Peyer's patch (tissue), 4 donors: ENCODE measurements at regions not wholly inside any gene's neighbourhood (a gene's known extent, or its start where the extent isn't known, plus 50 kb on each side); places are given as distances from the start of the nearest gene placed in this dataset.

ENCODE experiments used
- DNase-seq, 3 donors: peaks; one replicate each; pipeline ENCODE4 v3.0.0-alpha.2; 2017 to 2019
- H3K27ac ChIP-seq, 4 donors: fragments of 200-600 bp; sonication (generic); one replicate each; pipeline ENCODE4 v1.5.1; 2016 to 2019
- H3K27me3 ChIP-seq, 2 donors: fragments of 200-600 bp; sonication (generic); one replicate each; pipeline ENCODE4 v1.5.1; 2019
- H3K36me3 ChIP-seq, 3 donors: fragments of 200-600 bp; sonication (generic); one replicate each; pipeline ENCODE4 v1.5.1; 2016 to 2019
- H3K4me1 ChIP-seq, 4 donors: fragments of 200-600 bp; sonication (generic); one replicate each; pipeline ENCODE4 v1.5.1; 2016 to 2019
- H3K4me3 ChIP-seq, 4 donors: fragments of 200-600 bp; sonication (generic); 1 replicate in 3 of 4; 2 replicates in 1 of 4; pipeline ENCODE4 v1.5.1; 2016 to 2019; ENCODE audit warnings: mild to moderate bottlenecking in 1 of 4
- H3K9me3 ChIP-seq, 4 donors: fragments of 200-600 bp; sonication (generic); one replicate each; pipeline ENCODE4 v1.5.1; 2016 to 2019; ENCODE audit warnings: mild to moderate bottlenecking in 1 of 4
- POLR2A ChIP-seq, 2 donors: fragments of 450-650 bp; IDR thresholded peaks; one replicate each; pipeline ENCODE4 v1.5.1; 2017; ENCODE audit warnings: antibody characterized with exemption in 2 of 2, mild to moderate bottlenecking in 2 of 2, moderate library complexity in 2 of 2
- TF ChIP-seq, protein P1 (sequence below), 6 experiments: fragments of 450-650 bp in 4 of 6; fragments of 200-600 bp in 2 of 6; sonication (generic) in 1 of 6; IDR thresholded peaks; one replicate each; pipeline ENCODE4 v1.5.1; 2017 to 2019; ENCODE audit warnings: antibody characterized with exemption in 6 of 6, mild to moderate bottlenecking in 3 of 6, moderate library complexity in 1 of 6

- no peaks in the 10 kb centered on the region for H3K9me3 ChIP-seq
- H3K4me3 ChIP-seq: no peak overlapping the region
- H3K27me3 ChIP-seq: no peaks in the 10 kb centered on the region
- H3K27ac ChIP-seq: no peak overlapping the region
- H3K4me1 ChIP-seq: no peaks in the 10 kb centered on the region
- no peaks in the 10 kb centered on the region for H3K36me3 ChIP-seq
- TF ChIP-seq POLR2A (IDR thresholded peaks at IDR 0.05): no peak
- TF ChIP-seq, protein P1, sequence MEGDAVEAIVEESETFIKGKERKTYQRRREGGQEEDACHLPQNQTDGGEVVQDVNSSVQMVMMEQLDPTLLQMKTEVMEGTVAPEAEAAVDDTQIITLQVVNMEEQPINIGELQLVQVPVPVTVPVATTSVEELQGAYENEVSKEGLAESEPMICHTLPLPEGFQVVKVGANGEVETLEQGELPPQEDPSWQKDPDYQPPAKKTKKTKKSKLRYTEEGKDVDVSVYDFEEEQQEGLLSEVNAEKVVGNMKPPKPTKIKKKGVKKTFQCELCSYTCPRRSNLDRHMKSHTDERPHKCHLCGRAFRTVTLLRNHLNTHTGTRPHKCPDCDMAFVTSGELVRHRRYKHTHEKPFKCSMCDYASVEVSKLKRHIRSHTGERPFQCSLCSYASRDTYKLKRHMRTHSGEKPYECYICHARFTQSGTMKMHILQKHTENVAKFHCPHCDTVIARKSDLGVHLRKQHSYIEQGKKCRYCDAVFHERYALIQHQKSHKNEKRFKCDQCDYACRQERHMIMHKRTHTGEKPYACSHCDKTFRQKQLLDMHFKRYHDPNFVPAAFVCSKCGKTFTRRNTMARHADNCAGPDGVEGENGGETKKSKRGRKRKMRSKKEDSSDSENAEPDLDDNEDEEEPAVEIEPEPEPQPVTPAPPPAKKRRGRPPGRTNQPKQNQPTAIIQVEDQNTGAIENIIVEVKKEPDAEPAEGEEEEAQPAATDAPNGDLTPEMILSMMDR (IDR thresholded peaks at IDR 0.05): no peak
- no peak for DNase-seq
Measured at GRCh38 chr13:79874396-79875360, 393.7 kb downstream of the NDFIP2 start.

DNA sequence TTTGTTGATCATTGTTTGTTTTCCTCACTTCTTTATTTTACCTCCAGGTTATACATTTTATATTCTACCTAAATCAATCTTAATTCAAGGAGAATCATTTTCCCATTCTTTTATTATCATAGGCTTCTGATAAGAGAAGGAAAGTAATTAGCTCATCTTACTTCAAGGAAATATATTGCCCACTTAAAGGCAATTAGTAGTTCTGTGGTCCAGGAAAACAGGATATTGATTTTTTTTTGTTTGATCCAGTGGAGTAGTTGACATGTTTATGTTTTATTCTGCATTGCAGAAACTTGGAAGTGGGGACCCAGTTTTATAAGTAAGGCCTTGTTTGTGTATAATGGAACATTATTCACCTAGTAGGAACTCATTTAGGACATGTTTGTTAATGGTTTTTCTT lies 390.6 kb downstream of the NDFIP2 start:
- Histone ChIP-seq H3K27ac (no peak overlapping the region), H3K36me3 (no peaks in the 10 kb centered on the region), H3K4me1 (no peaks in the 10 kb centered on the region), H3K9me3 (no peaks in the 10 kb centered on the region), H3K4me3 (no peak overlapping the region), H3K27me3 (no peaks in the 10 kb centered on the region)
- TF ChIP-seq, protein P1 (IDR thresholded peaks at IDR 0.05): no peak
- TF ChIP-seq POLR2A (IDR thresholded peaks at IDR 0.05): no peak
- DNase-seq: no peak

GRCh38 chr13:79870766-79871165 lies 389.8 kb downstream of the NDFIP2 start:
- DNase-seq: no peak
- H3K36me3 ChIP-seq: no peaks in the 10 kb centered on the region
- H3K27ac ChIP-seq: no peak overlapping the region
- TF ChIP-seq, protein P1 (IDR thresholded peaks at IDR 0.05): no peak
- no peak for TF ChIP-seq POLR2A (IDR thresholded peaks at IDR 0.05)
- no peak overlapping the region for H3K4me3 ChIP-seq
- H3K27me3 ChIP-seq: no peaks in the 10 kb centered on the region
- no peaks in the 10 kb centered on the region for H3K9me3 ChIP-seq
- H3K4me1 ChIP-seq: no peaks in the 10 kb centered on the region

DNA sequence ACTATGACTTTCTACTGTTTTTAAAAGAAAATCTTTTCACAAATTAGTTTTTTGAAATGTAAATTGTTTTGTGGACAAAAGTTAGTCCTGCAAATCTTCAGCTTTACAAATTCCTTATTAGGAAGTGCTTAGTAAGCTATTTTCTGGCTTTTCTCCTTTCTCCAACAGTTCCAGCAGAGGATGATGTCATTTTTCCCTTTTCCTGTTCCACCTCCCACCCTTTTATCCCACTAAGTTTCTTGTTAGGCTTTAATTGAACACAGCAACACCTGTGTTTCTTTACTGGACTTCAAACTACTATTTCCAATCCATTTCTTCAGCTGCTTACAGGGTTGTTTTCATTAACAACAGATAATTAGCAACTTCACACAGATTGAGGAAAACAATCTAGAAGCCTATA lies 389.2 kb downstream of the NDFIP2 start:
- no peak for DNase-seq

DNA sequence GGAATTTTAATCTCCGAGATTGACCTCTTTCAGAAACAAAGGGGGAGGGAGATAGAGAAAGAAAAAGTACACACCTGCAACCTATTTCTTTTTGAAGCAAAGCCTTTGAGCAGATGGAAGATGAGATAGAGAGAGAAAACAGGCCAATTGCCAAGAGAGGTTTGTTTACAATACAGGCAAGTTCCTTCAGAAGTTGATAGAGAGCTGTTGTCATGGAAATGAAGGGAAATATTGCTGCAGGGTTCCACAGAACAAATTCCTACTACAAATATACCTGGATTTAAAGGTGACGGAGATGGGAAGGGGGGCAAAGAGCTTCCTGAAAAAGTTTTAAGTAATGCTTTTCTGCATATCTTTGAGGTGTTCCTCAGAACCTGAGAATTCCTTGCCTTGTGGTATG lies 388.4 kb downstream of the NDFIP2 start:
- no peak for DNase-seq
- Histone ChIP-seq H3K4me1 (no peaks in the 10 kb centered on the region), H3K27ac (no peak overlapping the region)

More for the DNA sequence above, 389.2 kb downstream of the NDFIP2 start:
- Histone ChIP-seq H3K27ac (no peak overlapping the region), H3K4me3 (no peak overlapping the region), H3K36me3 (no peaks in the 10 kb centered on the region), H3K9me3 (no peaks in the 10 kb centered on the region), H3K27me3 (no peaks in the 10 kb centered on the region), H3K4me1 (no peaks in the 10 kb centered on the region)
- TF ChIP-seq POLR2A (IDR thresholded peaks at IDR 0.05): no peak
- TF ChIP-seq, protein P1 (IDR thresholded peaks at IDR 0.05): no peak

More for the DNA sequence above, 388.4 kb downstream of the NDFIP2 start:
- Histone ChIP-seq H3K36me3 (no peaks in the 10 kb centered on the region), H3K9me3 (no peaks in the 10 kb centered on the region), H3K27me3 (no peaks in the 10 kb centered on the region), H3K4me3 (no peak overlapping the region)
- TF ChIP-seq POLR2A (IDR thresholded peaks at IDR 0.05): no peak
- TF ChIP-seq, protein P1 (IDR thresholded peaks at IDR 0.05): no peak
